Frontal cortex (tissue), 3 donors: ENCODE measurements at regions not wholly inside any gene's neighbourhood (a gene's known extent, or its start where the extent isn't known, plus 50 kb on each side); places are given as distances from the start of the nearest gene placed in this dataset.

Experiments
- DNase-seq, 2 donors: peaks; one replicate each; pipeline ENCODE4 v3.0.0; 2012; ENCODE audit warnings: low spot score in 2 of 2
- FAIRE-seq: peaks from 2 replicates; lab custom pipeline; 2012; peaks lifted over from hg19 to GRCh38; lab: Jason Lieb, UNC
- donor health status: control.
- donor health status: control.
- donor health status: control.

GRCh38 chrX:39439906-39440798, 638.9 kb downstream of the MID1IP1 start:
- DNase-seq: no peak
- no peak for FAIRE-seq

- DNase-seq: no peak
- FAIRE-seq: no peak
Observed at GRCh38 chrX:39440799-39441284, 639.6 kb downstream of the MID1IP1 start.

GRCh38 chrX:39442332-39442731, 641.1 kb downstream of the MID1IP1 start:
- DNase-seq (no peak), FAIRE-seq (no peak)

- no peak for FAIRE-seq
- DNase-seq: no peak
Observed at GRCh38 chrX:39443240-39443639, 642.0 kb downstream of the MID1IP1 start.

- DNase-seq (no peak), FAIRE-seq (no peak)
Observed at GRCh38 chrX:39445336-39445735, 644.1 kb downstream of the MID1IP1 start.

GRCh38 chrX:39449352-39449751, 648.1 kb downstream of the MID1IP1 start:
- DNase-seq: no peak
- no peak for FAIRE-seq

GRCh38 chrX:39450234-39450977, 647.4 kb downstream of the BCOR start:
- FAIRE-seq (no peak), DNase-seq (no peak)

- no peak for FAIRE-seq
- no peak for DNase-seq
Observed at GRCh38 chrX:39451046-39451445, 646.7 kb downstream of the BCOR start.

GRCh38 chrX:39452401-39452800, 645.4 kb downstream of the BCOR start:
- FAIRE-seq (no peak), DNase-seq (no peak)

GRCh38 chrX:39453889-39454621, 643.7 kb downstream of the BCOR start:
- DNase-seq: no peak
- FAIRE-seq: no peak

GRCh38 chrX:39456894-39457604, 640.7 kb downstream of the BCOR start:
- FAIRE-seq (no peak), DNase-seq (no peak)

- FAIRE-seq (no peak), DNase-seq (no peak)
Observed at GRCh38 chrX:39458779-39459178, 639.0 kb downstream of the BCOR start.

- FAIRE-seq (no peak), DNase-seq (no peak)
Observed at GRCh38 chrX:39459204-39459603, 638.6 kb downstream of the BCOR start.

- DNase-seq (no peak), FAIRE-seq (no peak)
Observed at GRCh38 chrX:39459952-39460351, 637.8 kb downstream of the BCOR start.

- FAIRE-seq (no peak), DNase-seq (no peak)
Observed at GRCh38 chrX:39460499-39460898, 637.3 kb downstream of the BCOR start.

GRCh38 chrX:39462835-39463234, 634.9 kb downstream of the BCOR start:
- DNase-seq (no peak), FAIRE-seq (no peak)

GRCh38 chrX:39464253-39464652, 633.5 kb downstream of the BCOR start:
- DNase-seq: no peak
- FAIRE-seq: no peak

GRCh38 chrX:39465467-39465866, 632.3 kb downstream of the BCOR start:
- FAIRE-seq (no peak), DNase-seq (no peak)

GRCh38 chrX:39465906-39466305, 631.9 kb downstream of the BCOR start:
- FAIRE-seq: no peak
- DNase-seq: no peak

GRCh38 chrX:39469126-39469525, 628.6 kb downstream of the BCOR start:
- DNase-seq: no peak
- FAIRE-seq: no peak
